NCI-H524 treated with DMSO at 0.1 percent for 48 hours (cell line): ENCODE measurements at regions not wholly inside any gene's neighbourhood (a gene's known extent, or its start where the extent isn't known, plus 50 kb on each side); places are given as distances from the start of the nearest gene placed in this dataset.
"Not testable (repeated sequence)": the region's sequence is repeated elsewhere in the genome, so short reads cannot be mapped to it uniquely, and the experiment has no call there.

Experiments
- DNase-seq: peaks from one replicate; lab custom pipeline; 2025; lab: John Stamatoyannopoulos, UW

DNA sequence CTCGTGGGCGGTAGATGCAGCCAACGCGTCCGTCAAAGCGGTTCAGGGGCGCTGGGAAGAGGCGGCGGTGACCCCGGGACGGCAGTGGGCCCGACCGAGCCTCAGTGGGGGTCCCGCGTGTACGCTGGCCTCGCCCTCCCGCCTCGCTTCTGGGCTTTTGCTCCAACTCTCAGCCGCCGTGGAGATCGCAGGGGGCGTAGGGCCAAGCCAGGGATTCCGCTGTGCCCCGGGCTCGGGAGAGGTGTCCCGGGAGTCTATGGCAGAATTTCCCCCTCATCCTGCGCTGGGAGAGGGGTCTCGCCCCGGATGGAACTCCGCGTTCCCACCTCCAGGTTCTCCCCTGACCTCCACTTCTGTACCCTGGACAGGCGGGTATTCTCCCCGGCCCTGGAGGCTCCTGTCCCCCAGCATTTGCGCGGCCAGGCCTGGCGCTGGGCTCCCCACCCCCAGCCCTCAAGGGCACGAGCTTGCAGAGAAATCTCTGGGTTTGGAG, 131.9 kb downstream of the MRPL36 start:
- no peak for DNase-seq

DNA sequence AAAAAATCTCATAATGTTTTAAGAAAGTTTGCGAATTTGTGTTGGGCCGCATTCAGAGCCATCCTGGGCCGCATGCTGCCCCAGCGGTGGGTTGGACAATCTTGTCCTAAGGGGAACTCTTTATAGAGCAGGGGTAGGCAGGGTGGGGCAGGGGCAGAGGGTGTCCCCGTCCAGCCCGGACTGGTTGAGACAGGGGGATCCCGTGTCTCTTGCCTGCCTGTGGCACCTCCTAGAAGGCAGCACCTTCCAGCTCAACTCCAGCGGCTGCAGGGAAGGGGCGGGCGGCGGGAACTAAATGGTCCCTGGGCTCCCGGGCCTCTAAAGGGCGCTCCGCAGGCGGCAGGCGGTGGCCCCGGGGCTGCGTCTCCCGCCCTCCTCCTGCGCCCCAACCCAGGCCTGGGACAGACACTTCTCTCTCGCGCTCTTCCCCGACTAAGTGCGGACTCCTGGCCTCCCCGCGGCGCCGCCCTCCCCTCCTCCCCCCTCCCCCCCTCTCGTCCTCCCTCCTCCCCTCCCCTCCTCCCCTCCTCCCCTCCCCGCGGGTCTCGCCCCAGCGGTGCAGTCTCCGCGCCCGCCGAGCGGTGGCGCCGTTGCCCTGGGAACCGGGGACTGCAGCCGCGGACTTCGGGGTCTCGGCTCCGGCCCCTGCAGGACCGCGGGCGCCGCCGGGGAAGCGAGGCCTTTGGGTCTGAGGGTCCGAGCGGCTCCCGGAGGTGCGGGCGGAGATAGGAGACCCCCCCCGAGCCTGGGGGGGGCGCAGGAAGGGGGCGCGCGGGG, 132.6 kb downstream of the MRPL36 start:
- DNase-seq: no peak

GRCh38 chr5:1666221-1666620, 133.4 kb downstream of the MRPL36 start:
- DNase-seq: no peak

- DNase-seq: no peak
These were observed 133.8 kb downstream of the MRPL36 start for GRCh38 chr5:1665803-1666202.

DNA sequence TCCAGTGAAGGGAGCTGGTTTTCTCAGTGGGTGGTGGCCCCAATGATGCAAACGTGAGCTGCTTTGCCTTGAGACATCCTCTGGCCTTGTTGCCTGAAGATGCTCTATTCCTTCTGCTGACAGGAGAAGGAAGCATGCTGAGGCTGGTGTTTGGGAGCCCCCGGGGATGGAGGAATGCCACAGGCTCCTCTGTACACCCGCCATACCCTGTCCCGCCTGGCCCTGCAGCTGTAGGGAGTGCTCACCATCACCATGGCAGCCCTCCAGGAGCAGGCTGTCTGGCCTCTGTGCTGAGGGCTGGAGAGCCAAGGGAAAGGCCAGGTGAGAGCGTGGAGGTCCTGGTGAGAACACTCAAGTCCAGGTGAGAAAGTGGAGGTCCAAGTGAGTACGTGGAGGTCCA, 134.4 kb downstream of the MRPL36 start:
- DNase-seq: no peak

- DNase-seq: no peak
These were observed 136.5 kb downstream of the MRPL36 start for GRCh38 chr5:1663186-1663585.

GRCh38 chr5:1662559-1663085, 137.0 kb downstream of the MRPL36 start:
- DNase-seq: no peak

- DNase-seq: no peak
These were observed 137.6 kb downstream of the MRPL36 start for GRCh38 chr5:1661831-1662558.

DNA sequence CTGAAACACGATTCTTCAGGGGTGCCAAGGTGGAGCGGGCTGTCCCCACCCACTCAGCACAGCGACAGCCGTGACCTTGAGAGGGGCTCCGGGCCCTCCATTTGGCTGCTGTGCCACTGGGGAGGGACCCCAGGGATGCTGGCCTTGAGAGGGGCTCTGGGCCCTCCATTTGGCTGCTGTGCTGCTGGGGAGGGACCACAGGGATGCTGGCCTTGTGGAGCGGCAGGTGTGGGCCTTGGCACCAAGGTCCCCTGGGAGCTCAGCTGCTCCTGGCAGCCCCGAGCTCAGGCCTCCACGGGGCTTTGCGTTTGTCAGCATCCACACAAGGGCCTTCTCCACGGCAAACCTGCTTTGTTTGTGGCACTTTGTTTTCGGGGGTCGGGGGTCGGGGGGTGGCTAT, 137.6 kb upstream of the LPCAT1 start:
- DNase-seq: no peak

DNA sequence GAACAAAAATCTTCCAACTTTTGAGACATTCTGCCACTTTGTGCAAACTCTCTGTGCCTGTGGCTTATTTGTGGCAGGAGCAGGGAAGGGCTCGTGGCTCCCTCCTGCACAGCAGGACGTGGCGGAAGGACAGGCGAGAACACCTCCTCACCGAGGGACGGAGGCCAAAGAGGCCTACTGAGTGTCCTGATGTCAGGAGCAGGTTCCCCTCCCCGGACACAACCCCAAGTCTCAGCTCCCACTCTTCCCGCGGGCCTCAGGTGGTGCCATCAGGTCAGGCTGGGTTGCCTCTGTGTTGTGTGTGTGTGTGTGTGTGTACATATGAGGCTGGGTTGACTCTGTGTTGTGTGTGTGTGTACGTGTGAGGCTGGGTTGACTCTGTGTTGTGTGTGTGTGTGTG, 136.8 kb upstream of the LPCAT1 start:
- DNase-seq: no peak

GRCh38 chr5:1660001-1660400, 136.2 kb upstream of the LPCAT1 start:
- no peak for DNase-seq

DNA sequence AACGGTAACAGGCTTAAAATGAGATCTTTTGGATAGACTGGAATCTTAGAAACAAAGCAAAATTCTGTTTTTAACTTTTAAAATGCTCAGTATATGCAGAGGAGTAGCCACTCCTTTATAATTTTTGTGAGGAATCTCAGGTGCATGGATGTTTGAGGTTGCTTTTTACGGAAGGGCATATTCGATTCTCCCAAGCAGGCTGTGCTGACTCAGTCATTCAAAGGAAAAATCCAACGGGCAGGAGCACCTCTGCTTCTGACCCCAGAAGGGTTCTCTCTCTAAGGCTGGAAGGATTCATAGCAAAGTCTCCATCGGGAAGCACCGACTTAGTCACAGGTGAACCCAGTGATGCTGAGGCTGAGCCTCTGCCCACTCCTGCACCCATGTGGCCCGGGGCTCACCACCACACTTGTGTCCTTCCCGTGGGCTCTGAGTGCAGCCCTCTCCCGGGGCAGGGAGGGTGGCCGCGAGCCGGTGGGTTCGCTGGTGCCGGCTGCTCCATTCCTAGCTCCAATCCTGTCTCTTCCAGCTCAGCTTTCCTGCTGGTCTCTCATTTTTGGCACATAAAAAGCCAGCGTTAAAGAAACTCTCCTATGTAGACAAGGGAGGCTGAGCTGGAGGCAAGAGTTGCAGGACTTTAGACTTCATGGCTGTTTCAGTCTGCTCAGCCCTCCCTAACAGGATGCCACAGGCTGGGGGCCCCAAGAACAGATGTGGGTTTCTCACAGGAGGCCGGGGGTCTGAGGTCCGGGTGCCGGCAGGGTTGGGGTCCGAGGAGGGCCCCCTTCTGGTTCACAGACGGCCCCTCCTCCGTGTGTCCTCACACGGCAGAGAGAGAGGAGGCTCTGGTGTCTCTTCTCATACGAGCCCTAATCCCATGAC, 135.6 kb upstream of the LPCAT1 start:
- DNase-seq: no peak

GRCh38 chr5:1658665-1659064, 134.9 kb upstream of the LPCAT1 start:
- DNase-seq: no peak

- DNase-seq: no peak
These were observed 133.5 kb upstream of the LPCAT1 start for GRCh38 chr5:1657161-1657741.

DNA sequence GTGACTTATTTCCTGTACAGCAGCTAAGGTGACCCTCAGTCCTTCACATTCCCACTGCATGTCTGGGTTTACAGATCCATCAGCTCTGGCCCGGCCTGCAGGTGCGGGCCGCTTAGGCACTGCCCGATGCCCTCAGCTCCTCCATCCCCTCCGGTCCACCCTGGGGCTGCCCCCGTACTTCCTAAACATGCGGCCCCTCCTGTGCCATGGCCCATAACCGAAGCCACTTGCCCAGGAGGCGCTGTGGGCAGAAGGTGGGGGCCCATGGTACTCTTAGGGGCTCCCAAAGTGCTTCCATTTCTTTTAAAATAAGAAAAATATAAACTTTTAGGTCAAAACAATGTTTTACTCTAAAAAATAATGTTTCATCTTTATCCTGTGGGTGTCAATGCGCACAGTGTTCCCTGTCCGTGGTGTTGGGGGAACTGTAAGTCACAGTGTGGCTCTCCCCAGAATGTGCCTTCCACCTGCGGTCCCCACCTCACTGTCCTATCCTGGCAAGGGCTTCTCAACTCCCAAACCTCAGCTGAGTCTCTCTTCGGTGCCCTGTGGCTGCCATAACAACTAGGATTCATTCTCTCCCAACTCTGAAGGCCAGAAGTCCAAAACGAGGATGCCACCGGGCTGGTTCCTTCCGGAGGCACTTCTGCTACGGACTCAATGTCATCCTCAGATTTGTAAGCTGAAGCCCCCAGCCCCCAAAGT, 132.7 kb upstream of the LPCAT1 start:
- DNase-seq: no peak

DNA sequence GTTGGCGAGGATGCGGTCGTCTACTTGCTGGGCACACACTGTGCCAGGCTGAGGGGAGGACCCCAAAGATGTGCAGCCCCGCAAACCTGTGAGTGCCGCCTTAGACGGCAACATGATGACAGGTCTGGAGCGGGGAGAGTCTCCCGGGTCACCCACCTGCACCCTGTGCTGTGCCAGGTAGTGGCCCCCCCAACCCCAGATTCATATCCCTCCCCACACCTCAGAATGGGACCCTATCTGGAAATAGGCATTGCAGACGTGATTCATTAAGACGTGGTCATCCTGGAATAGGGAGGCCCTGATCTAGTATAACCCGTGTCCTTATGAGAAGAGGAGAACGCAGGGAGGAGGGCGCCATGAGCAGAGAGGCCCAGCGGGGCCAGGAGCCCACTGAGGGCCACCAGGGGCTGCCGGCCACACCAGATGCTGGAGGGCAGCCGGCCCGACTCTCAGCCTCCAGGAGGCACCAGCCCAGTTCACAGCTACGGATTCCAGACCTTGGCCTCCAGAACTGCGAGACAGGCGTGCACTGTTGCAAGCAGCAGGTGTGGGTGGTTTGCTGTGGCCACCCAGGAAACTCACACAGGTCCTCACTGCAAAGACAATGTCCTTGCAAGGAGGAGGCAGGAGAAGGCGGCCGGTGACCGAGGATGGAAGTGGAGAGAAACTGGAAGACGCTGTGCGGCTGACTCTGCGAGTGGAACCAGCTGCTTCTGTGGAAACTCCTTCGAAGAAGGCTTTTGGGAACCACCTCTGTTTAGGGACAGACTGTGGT, 131.9 kb upstream of the LPCAT1 start:
- no peak for DNase-seq

GRCh38 chr5:1654786-1655495, 131.2 kb upstream of the LPCAT1 start:
- DNase-seq: no peak

DNA sequence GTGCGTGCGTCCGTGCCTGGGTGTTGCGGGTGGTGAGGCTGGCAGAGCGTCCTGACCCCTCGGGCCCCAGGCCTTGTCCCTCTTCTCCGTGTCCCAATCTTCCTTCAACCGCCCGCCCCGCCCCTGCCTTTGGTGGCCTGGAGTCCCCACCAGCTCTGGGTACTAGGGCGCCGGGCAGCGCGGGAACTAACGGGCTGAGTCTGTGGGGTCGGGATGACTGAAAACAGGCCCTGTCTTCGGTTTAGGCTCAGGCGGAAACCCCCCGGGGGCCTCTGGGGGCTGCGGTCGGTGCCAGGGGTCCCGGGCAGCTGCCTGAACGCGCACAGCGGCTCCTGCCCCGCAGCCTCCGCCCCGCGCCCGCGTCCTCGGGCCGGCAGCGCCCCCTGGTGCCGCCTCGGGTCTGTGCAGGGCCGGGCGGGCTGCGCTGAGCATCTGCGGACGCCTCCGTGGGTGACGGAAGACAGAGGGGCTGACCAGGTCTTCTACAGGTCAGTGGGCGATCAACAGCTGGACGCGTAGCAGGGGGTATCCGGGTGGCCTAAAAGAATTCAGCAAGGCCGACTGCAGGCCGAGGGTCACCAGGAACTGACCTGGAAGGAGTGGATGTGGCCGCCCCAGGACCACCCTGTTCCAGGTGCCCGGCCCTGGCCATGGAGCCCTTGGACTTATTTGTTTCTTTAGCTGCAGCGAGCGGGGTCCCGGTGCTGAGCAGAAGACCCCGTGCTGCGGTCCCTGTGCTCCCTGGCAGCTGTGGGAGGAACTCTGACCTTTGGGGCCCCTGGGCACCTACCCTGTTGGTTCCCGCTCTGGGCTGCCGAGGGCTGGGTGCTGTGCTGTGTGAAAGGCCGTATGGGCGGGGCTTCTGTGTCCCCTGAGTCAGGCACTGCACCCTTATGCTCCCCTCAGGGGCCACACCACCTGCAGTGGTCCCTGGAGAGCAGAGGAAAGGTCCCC, 130.2 kb upstream of the LPCAT1 start:
- DNase-seq: not testable (repeated sequence)
